ENCODE measurements at regions not wholly inside any gene's neighbourhood (a gene's known extent, or its start where the extent isn't known, plus 50 kb on each side); places are given as distances from the start of the nearest gene placed in this dataset.

DNA sequence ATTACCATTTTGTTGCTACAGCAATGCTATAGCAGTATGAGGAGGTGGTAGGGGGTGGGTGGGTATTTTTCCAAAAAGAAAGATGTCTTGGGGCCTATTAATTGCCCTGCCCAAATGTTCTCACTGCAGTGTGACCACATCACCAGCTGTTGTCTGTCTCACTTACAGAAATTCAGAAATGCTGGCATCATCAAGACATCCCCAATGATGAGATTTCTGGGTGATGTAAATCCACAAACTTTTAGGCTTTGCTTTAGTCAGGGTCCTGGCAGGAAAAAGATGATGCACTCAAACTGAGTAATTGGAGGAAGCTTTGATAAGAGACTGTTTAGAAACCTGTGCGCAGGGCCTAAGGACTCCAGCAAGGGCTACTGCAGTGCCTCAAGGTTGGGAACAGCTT, 56.2 kb upstream of the OPN4 start:
- no peak overlapping the region for H3K27ac ChIP-seq
- TF ChIP-seq, protein P1, sequence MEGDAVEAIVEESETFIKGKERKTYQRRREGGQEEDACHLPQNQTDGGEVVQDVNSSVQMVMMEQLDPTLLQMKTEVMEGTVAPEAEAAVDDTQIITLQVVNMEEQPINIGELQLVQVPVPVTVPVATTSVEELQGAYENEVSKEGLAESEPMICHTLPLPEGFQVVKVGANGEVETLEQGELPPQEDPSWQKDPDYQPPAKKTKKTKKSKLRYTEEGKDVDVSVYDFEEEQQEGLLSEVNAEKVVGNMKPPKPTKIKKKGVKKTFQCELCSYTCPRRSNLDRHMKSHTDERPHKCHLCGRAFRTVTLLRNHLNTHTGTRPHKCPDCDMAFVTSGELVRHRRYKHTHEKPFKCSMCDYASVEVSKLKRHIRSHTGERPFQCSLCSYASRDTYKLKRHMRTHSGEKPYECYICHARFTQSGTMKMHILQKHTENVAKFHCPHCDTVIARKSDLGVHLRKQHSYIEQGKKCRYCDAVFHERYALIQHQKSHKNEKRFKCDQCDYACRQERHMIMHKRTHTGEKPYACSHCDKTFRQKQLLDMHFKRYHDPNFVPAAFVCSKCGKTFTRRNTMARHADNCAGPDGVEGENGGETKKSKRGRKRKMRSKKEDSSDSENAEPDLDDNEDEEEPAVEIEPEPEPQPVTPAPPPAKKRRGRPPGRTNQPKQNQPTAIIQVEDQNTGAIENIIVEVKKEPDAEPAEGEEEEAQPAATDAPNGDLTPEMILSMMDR (IDR thresholded peaks at IDR 0.05) = no peak
- H3K27me3 ChIP-seq = no peaks in the 10 kb centered on the region
- no peak overlapping the region for H3K4me3 ChIP-seq
- H3K9me3 ChIP-seq = no peaks in the 10 kb centered on the region
- H3K4me1 ChIP-seq = no peaks in the 10 kb centered on the region
- DNase-seq (ENCODE audit: low spot score) = no peak
- no peaks in the 10 kb centered on the region for H3K36me3 ChIP-seq

- H3K4me1 ChIP-seq = no peaks in the 10 kb centered on the region
- H3K4me3 ChIP-seq = no peak overlapping the region
- peak; percentile 28 for DNase-seq (ENCODE audit: low spot score)
- H3K9me3 ChIP-seq = no peaks in the 10 kb centered on the region
- no peaks in the 10 kb centered on the region for H3K27me3 ChIP-seq
- TF ChIP-seq, protein P1 (IDR thresholded peaks at IDR 0.05) = no peak
- no peaks in the 10 kb centered on the region for H3K36me3 ChIP-seq
- no peak overlapping the region for H3K27ac ChIP-seq
Observed at GRCh38 chr10:86599041-86599440, 55.3 kb upstream of the OPN4 start.

- TF ChIP-seq, protein P1 (IDR thresholded peaks at IDR 0.05) = no peak
- Histone ChIP-seq H3K27me3 (no peaks in the 10 kb centered on the region), H3K27ac (no peak overlapping the region), H3K9me3 (no peaks in the 10 kb centered on the region), H3K4me1 (no peaks in the 10 kb centered on the region), H3K4me3 (no peak overlapping the region), H3K36me3 (no peaks in the 10 kb centered on the region)
- peak; percentile 26 for DNase-seq (ENCODE audit: low spot score)
Observed at GRCh38 chr10:86599729-86600128, 54.6 kb upstream of the OPN4 start.

DNA sequence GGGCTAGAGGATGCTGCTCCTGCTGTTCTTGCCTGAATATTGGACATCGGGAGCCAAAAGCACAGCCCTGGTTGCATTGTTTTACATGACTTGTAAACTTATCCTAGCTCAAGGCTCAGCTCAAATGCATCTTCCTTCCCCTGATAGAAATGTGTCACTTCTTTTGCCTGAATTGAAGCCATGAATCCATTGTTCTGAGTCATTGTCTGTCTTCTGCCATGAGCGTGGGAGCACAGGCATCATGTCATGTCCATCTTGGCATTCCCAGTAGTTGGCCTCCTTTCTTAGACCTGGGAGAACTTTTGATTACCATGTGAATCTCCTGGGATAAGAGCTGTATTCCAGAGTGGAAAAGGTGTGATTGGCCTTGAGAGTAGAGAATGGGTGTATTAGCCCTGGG, 54.1 kb upstream of the OPN4 start:
- TF ChIP-seq, protein P1 (IDR thresholded peaks at IDR 0.05) = no peak
- Histone ChIP-seq H3K36me3 (no peaks in the 10 kb centered on the region), H3K27ac (no peak overlapping the region), H3K4me3 (no peak overlapping the region), H3K9me3 (peaks cover 0 to under 1% of the 10 kb centered on the region in 2 donors), H3K4me1 (no peaks in the 10 kb centered on the region), H3K27me3 (no peaks in the 10 kb centered on the region)
- DNase-seq (ENCODE audit: low spot score) = peak; percentile 28

DNA sequence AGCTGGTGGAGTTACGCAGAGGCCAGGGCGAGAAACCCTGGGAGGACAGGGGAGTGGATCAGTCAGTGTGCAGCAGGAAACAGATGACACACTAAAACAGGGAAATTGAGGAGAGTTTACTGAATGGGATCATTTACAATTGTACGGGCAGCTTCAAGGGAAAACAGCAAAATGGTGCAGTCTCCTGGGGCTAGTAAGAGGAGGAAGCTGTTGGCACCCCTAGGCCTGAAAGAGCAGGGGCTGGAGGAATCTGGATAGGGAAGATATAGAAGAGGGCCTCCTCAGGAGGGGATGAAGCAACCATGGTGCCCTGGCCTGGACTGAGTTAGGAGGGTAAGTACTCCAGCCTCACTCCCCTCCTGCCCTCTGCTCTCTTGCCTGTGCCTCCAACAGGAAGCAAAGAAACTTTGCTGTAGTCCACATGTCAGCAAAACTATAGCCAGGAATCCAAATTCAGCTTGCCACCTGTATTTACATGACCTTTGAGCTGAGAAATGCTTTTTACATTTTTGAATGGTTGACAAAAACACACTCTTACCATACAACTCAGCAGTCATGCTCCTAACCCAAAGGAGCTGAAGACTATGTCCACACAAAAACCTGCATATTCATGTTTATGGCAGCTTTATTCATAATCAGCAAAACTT, 52.3 kb upstream of the OPN4 start:
- Histone ChIP-seq H3K27ac (no peak overlapping the region), H3K36me3 (no peaks in the 10 kb centered on the region), H3K27me3 (no peaks in the 10 kb centered on the region), H3K4me3 (no peak overlapping the region), H3K4me1 (no peaks in the 10 kb centered on the region), H3K9me3 (peaks cover 0 to 6% of the 10 kb centered on the region in 2 donors)
- TF ChIP-seq, protein P1 (IDR thresholded peaks at IDR 0.05) = no peak
- peak; percentile 5 for DNase-seq (ENCODE audit: low spot score)

GRCh38 chr10:86603256-86603655, 51.1 kb upstream of the OPN4 start:
- peaks cover 0 to 6% of the 10 kb centered on the region in 2 donors for H3K9me3 ChIP-seq
- no peaks in the 10 kb centered on the region for H3K27me3 ChIP-seq
- no peak overlapping the region for H3K4me3 ChIP-seq
- peak; percentile 9 for DNase-seq (ENCODE audit: low spot score)
- H3K36me3 ChIP-seq = no peaks in the 10 kb centered on the region
- TF ChIP-seq, protein P1 (IDR thresholded peaks at IDR 0.05) = no peak
- H3K27ac ChIP-seq = no peak overlapping the region
- H3K4me1 ChIP-seq = no peaks in the 10 kb centered on the region

Measured in right atrium auricular region (tissue), 2 donors.